CMK (cell line): ENCODE measurements at regions not wholly inside any gene's neighbourhood (a gene's known extent, or its start where the extent isn't known, plus 50 kb on each side); places are given as distances from the start of the nearest gene placed in this dataset.

Source experiments
- DNase-seq: peaks from one replicate; pipeline ENCODE4 v3.0.0-alpha.2; 2010; ENCODE audit warnings: low read depth

DNA sequence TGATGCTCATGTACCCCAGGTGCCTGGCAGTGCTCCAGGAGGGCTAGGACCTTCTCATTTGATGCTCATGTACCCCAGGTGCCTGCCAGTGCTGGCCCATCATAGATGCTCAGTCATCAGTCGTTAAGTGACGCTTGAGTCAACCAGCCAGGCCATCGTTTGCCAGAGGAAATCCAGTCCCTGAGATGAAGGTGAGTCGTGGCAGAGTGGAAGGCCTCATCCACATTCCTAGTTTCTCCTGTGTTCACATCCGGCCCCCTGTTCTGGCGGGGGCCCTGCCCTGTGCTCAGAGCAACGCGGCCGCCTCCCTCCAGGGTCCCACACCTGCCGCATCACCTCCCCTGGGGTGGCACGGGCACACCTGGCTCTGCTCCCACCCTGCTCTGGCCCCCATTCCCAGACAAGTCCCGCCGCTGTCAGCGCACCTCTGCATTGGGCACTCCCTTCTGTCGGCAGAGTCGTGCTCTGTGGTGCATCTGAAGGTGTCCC lies 279.9 kb downstream of the BRD1 start:
- no peak for DNase-seq

GRCh38 chr22:49546811-49547585 lies 280.7 kb downstream of the BRD1 start:
- no peak for DNase-seq

DNA sequence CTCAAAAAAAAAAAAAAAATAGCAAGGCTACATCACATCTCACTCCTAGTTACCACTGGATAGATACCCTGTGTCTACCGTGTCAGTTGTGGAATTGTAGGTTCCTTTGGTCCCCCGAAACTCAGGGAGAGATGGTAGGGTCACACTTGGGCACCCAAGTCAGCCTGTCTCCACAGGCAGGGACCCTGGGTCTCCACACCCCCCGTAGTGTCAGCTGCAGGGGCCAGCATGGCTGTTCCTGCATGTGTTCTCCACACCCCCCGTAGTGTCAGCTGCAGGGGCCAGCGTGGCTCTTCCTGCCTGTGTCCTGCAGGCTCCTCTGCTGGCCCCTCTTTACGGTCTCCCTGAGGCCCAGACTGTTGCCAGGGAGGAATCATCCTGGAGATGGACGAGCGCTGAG lies 282.1 kb downstream of the BRD1 start:
- no peak for DNase-seq

GRCh38 chr22:49544286-49544685 lies 283.4 kb downstream of the BRD1 start:
- no peak for DNase-seq

DNA sequence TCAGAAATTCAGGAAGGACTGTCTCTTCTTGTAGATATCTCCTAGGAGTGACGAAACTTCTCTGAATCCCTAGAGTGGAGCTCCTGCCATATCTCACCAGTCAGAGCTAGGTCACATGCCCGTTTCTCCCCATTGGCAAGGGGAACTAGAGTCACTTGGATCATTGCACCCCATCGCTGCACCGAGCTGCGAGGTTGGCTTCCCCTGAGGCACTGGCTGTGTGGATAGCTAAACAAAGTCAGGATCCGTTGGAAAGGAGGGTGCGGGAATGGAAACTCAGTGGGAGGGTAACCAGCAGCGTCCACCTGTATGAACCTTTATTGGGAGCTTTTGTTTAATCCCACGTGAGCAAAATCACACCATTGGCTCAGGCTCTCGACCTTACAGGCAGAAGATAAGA lies 283.8 kb downstream of the BRD1 start:
- no peak for DNase-seq

DNA sequence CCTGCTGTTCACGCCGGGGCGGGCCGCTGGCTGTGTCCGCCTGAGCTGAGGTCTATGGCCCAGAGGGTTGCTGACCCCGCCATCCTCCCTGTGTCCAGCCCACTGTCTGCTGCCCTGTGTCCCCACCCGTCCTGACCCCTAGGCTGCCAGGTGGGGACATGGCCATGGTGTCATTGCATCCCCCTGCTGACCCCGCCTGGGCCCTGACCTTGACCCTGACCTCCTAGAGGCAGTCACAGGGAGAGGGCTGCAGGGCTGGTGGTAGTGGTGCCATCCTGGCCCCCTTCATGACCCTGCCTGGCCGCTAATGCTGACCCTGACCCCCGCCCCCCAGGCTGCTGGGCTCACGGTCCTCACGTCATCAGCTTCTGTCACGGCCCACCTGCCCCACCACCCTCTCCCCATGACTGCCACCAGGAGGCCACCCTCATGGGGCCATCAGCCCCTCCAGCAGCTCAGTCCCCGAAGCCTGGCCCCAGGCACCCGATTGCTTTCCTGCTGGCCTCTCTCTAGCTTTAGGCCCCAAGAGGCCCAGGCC lies 285.9 kb downstream of the BRD1 start:
- no peak for DNase-seq

DNA sequence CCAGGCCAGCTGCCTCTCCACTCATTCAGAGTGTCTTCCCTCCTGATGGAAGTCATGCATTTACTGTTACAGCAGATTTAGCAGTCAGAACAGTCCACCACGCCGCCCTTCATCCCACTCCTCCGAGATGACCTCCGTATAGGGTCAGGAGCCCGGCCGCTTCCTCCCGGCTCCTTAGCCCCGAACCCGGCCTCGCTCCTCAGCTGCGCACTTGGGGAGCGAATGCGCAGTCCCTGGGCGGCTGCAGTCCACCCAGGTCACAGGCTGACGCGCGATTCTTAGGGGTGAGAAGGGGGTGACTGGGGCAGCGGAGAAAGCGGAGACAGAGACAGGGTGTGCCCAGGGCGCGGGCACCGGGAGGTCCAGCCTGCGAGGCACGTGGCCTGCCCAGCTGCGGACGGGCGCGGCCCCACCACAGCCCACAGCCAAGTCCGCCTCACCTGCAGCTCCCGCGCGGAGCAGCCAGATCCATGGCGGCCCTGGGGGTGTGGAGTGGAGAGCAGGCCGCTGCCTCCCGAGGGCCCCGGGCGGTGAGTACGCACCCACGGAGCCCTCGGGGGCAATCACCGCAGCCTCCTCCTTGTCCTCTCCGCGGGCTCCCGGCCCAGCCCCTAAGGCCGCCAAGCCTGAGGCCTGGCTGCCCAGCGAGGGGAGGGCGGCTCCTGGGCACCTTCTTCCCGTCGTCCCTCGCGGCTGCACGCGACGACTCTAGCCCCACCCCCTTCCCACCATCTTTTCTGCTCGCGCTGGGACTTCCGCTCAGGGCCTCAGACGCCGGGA lies 286.6 kb downstream of the BRD1 start:
- DNase-seq: no peak

GRCh38 chr22:49540084-49540912 lies 287.4 kb downstream of the BRD1 start:
- no peak for DNase-seq

GRCh38 chr22:49538006-49538405 lies 289.7 kb downstream of the BRD1 start:
- DNase-seq: no peak

DNA sequence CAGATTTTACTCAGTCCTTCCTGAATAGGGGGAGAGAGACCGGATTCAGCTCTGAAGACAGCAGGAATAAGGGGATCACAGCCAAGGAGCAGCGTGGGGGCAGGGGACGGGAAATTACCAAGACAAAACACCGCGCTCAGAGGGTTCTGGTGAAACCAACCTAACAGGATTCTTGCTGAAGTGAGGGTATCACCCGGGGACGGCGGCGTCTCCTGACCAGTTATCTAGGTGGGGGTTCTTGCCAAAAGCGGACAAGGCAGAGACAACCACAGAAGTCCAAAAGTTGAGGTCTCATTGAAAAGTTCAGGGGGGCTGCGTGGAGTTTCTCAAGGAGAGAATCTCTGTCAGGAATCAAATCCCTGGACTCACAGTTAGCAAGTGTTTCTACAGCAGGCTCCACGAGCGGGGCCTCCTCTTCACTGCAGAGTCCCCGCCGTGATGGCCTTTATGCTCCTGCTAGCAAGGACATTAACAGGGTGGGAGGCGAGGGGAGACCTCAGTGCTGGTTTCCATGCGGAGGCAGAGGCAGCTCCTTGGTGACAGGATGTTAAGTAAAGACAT lies 291.0 kb downstream of the BRD1 start:
- no peak for DNase-seq

DNA sequence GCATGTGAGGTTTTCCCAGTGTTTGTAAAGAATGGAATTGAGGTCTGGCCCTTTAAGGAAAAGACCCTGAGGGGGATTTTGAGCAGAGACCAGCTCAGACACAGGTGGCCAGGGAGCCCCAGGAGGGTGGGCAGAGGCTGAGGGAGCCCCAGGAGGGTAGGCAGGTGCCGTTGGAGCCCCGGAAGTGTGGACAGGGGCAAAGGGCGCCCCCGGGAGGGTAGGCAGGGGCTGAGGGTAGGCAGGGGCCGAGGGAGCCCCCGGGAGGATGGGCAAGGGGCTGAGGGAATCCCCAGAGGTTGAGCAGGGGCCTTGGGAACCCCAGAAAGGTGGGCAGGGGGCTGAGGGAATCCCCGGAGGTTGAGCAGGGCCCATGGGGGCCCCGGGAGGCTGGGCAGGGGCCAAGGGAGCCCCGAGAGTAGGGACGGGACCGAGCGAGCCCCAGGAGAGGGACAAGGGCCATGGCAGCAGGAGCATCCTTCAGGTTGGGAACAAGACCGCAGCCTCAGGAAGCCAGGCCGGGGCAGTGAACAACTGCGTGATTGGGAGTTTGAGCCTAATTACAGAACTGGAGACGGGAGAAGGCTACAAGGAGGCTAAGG lies 292.0 kb downstream of the BRD1 start:
- DNase-seq: no peak

GRCh38 chr22:49535126-49535525 lies 292.5 kb downstream of the BRD1 start:
- DNase-seq: no peak

GRCh38 chr22:49534386-49534785 lies 293.3 kb downstream of the BRD1 start:
- no peak for DNase-seq

DNA sequence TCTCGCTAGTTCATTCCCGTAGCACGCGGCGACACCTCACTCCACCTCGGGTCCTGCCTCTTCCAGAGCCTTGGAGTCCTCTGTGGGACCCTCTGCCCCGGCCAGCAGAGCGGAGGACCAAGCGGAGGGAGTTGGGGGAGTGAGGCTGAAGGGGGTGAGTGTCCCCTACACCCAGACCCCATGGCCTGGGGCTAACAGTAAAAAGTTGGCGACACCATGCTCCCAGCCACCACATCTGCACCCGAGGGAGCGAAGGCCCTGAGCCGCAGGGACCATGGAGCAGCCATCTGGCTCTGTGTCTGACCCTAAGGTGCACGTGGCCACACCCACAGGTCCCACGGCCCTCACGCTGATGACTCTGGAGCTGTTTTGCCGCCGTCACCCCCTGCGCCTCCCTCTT lies 293.8 kb downstream of the BRD1 start:
- no peak for DNase-seq

- DNase-seq: no peak
Measured at GRCh38 chr22:49532869-49533802, 294.5 kb downstream of the BRD1 start.

GRCh38 chr22:49531368-49531791 lies 296.3 kb downstream of the BRD1 start:
- DNase-seq: no peak

DNA sequence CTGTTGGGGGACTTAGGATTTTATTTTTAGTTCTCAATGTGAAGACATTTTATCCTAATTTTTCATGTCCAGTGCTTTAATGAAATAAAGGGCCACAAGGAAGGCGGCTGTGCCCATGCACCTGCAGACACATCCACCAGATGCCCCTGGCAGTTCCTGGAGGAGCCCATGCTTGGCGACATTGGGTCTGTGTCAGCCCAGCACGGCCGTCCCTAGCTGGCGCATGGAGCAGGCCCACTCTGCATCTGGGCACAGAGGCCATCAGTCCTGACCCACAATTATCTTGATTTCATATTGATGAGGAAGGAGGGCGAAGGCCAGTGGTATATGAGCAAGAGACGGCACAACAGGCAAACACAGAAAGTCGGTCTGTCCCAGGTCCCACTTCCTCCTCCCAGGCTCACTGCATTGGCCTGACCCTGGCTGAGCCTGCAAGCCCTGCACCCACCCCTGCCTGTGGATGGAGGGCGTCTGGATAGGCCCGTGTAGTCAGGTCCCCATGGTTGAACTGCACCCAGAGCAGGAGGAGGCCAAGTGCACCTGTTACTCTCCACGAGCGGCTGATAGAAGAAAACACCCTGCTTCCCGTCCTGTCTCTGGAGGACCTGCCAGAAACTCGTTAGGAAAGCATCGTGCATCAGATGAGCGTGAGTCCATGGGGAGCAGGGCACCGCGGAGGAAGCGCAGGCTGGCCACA lies 296.9 kb downstream of the BRD1 start:
- no peak for DNase-seq

- no peak for DNase-seq
Measured at GRCh38 chr22:49528420-49528720, 299.3 kb downstream of the BRD1 start.

- DNase-seq: no peak
Measured at GRCh38 chr22:49527611-49528419, 299.9 kb downstream of the BRD1 start.
